ENCODE measurements at regions not wholly inside any gene's neighbourhood (a gene's known extent, or its start where the extent isn't known, plus 50 kb on each side); places are given as distances from the start of the nearest gene placed in this dataset.

- in situ Hi-C loops (cut with HindIII; ENCODE audit: low sequenced_read_pairs) = no loop called here
- H3K4me3 ChIP-seq (ENCODE audit: low read depth, low read length) = no peak overlapping the region
- TF ChIP-seq, protein P1, sequence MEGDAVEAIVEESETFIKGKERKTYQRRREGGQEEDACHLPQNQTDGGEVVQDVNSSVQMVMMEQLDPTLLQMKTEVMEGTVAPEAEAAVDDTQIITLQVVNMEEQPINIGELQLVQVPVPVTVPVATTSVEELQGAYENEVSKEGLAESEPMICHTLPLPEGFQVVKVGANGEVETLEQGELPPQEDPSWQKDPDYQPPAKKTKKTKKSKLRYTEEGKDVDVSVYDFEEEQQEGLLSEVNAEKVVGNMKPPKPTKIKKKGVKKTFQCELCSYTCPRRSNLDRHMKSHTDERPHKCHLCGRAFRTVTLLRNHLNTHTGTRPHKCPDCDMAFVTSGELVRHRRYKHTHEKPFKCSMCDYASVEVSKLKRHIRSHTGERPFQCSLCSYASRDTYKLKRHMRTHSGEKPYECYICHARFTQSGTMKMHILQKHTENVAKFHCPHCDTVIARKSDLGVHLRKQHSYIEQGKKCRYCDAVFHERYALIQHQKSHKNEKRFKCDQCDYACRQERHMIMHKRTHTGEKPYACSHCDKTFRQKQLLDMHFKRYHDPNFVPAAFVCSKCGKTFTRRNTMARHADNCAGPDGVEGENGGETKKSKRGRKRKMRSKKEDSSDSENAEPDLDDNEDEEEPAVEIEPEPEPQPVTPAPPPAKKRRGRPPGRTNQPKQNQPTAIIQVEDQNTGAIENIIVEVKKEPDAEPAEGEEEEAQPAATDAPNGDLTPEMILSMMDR (IDR thresholded peaks at IDR 0.05; ENCODE audit: low read depth, low read length) = no peak
- no peak for DNase-seq (ENCODE audit: low read depth, low spot score)
Observed at GRCh38 chr7:116148626-116149025, 61.7 kb upstream of the TES start.

DNA sequence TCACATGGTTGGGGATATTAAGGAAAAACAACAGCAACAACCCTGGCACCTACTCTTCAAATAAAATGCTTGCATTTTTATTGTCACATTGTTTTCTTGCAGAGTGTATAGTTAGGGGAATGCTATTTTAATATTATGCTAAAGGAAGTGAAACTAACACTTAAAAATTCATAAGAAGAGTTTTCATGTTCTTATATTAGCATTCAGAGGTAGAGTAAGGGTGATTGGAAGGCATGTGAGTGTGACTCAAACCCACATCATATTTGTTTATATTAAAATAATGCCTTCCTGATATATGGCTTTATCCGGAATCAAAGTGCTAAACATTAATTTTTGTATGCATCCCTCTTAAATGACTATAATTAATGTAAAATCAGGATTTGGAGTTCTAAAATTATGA is 59.8 kb upstream of the TES start:
- in situ Hi-C loops (cut with HindIII; ENCODE audit: low sequenced_read_pairs) = no loop called here
- TF ChIP-seq, protein P1 (IDR thresholded peaks at IDR 0.05; ENCODE audit: low read depth, low read length) = no peak
- DNase-seq (ENCODE audit: low read depth, low spot score) = no peak
- H3K4me3 ChIP-seq (ENCODE audit: low read depth, low read length) = no peak overlapping the region

- in situ Hi-C loops (cut with HindIII; ENCODE audit: low sequenced_read_pairs) = no loop called here
- H3K4me3 ChIP-seq (ENCODE audit: low read depth, low read length) = no peak overlapping the region
- no peak for DNase-seq (ENCODE audit: low read depth, low spot score)
- TF ChIP-seq, protein P1 (IDR thresholded peaks at IDR 0.05; ENCODE audit: low read depth, low read length) = no peak
Observed at GRCh38 chr7:116152276-116152675, 58.1 kb upstream of the TES start.

DNA sequence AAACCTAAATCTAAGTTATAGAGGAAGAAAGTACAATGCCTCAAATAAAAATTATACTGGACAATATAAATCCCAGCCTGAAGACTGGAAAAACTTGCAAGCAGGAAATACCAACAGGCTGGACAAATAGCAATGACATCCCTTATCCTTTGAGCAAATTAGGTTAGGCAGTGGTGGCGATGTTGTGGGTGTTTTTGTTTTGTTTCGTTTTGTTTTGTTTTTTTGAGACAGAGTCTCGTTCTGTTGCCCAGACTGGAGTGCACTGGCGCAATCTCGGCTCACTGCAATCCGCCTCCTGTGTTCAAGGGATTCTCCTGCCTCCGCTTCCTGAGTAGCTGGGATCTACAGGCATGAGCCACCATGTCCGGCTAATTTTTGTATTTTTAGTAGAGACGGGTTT is 57.3 kb upstream of the TES start:
- in situ Hi-C loops (cut with HindIII; ENCODE audit: low sequenced_read_pairs) = no loop called here
- no peak overlapping the region for H3K4me3 ChIP-seq (ENCODE audit: low read depth, low read length)
- DNase-seq (ENCODE audit: low read depth, low spot score) = no peak
- TF ChIP-seq, protein P1 (IDR thresholded peaks at IDR 0.05; ENCODE audit: low read depth, low read length) = no peak

DNA sequence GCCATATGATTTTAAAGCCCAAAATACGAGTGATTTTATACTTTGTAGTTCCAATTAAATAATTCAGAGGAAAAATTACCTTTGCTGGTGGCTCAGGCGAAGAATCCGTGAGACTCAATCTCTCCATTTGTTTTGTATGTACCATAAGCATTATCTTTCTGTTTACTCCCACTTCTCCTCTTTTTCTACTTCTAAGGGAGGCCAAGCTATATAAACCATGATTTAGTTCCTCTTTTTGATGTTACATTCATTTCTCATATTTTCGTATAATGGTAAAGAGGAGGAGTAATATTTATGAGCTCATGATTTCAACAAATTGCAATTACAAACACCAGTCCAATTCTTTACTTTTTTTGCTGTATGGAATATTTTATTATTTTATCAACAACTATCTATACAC is 50.6 kb upstream of the TES start:
- TF ChIP-seq, protein P1 (IDR thresholded peaks at IDR 0.05; ENCODE audit: low read depth, low read length) = no peak
- DNase-seq (ENCODE audit: low read depth, low spot score) = no peak

More for the DNA sequence above, 50.6 kb upstream of the TES start:
- in situ Hi-C loops (cut with HindIII; ENCODE audit: low sequenced_read_pairs) = no loop called here
- no peak overlapping the region for H3K4me3 ChIP-seq (ENCODE audit: low read depth, low read length)
